Astrocyte (in vitro differentiated cells and primary cell): ENCODE measurements at regions not wholly inside any gene's neighbourhood (a gene's known extent, or its start where the extent isn't known, plus 50 kb on each side); places are given as distances from the start of the nearest gene placed in this dataset.

Experiments
- EZH2 ChIP-seq: IDR thresholded peaks from 2 replicates; pipeline ENCODE4 v1.6.1; 2012; ENCODE audit warnings: mild to moderate bottlenecking, low read length, inconsistent platforms; ENCODE audit not compliant: insufficient read depth
- TF ChIP-seq, protein P1 (sequence below): IDR thresholded peaks from 2 replicates; pipeline ENCODE4 v1.5.1; 2011; ENCODE audit warnings: low read depth, mild to moderate bottlenecking, inconsistent platforms, low read length, moderate library complexity; ENCODE audit not compliant: insufficient read depth

DNA sequence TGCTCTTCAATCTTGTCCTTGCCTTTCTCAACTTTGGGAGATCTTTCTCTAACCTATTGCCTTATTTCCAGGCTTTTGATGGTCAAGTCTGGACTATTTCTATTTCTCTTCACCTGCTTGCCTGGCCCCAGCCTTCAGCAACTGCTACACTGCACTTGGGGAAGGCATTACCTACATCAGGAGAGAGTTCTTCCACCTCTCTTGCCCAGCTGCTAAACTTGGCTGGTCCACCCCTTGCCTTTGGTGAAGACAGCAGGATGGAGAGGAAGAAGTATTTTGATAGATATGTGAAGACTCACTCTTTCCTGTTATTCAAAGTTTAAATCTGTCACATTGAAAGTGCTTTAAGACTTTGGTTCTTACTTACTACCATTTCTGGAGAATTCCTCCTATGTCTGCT lies 574.8 kb downstream of the ZPLD1 start:
- TF ChIP-seq, protein P1, sequence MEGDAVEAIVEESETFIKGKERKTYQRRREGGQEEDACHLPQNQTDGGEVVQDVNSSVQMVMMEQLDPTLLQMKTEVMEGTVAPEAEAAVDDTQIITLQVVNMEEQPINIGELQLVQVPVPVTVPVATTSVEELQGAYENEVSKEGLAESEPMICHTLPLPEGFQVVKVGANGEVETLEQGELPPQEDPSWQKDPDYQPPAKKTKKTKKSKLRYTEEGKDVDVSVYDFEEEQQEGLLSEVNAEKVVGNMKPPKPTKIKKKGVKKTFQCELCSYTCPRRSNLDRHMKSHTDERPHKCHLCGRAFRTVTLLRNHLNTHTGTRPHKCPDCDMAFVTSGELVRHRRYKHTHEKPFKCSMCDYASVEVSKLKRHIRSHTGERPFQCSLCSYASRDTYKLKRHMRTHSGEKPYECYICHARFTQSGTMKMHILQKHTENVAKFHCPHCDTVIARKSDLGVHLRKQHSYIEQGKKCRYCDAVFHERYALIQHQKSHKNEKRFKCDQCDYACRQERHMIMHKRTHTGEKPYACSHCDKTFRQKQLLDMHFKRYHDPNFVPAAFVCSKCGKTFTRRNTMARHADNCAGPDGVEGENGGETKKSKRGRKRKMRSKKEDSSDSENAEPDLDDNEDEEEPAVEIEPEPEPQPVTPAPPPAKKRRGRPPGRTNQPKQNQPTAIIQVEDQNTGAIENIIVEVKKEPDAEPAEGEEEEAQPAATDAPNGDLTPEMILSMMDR: no peak
- TF ChIP-seq EZH2: no peak
